BE2C (cell line): ENCODE measurements at regions not wholly inside any gene's neighbourhood (a gene's known extent, or its start where the extent isn't known, plus 50 kb on each side); places are given as distances from the start of the nearest gene placed in this dataset.

Experiments
- DNase-seq: peaks from one replicate; pipeline ENCODE4 v3.0.0-alpha.2; 2020
- H3K27me3 ChIP-seq: fragments of 250-450 bp; sonication (Bioruptor Pico); 2 replicates; pipeline ENCODE4 v1.5.1; 2020; ENCODE audit warnings: mild to moderate bottlenecking
- H3K36me3 ChIP-seq: fragments of 250-450 bp; sonication (Bioruptor Pico); 2 replicates; pipeline ENCODE4 v1.5.1; 2020; ENCODE audit warnings: mild to moderate bottlenecking
- H3K4me1 ChIP-seq: fragments of 250-450 bp; sonication (Bioruptor Pico); 2 replicates; pipeline ENCODE4 v1.5.1; 2020
- H3K4me3 ChIP-seq: 2 replicates; pipeline ENCODE4 v1.5.1; 2011; ENCODE audit warnings: low read depth, low read length
- H3K9me3 ChIP-seq: fragments of 250-450 bp; sonication (Bioruptor Pico); 2 replicates; pipeline ENCODE4 v1.5.1; 2020
- TF ChIP-seq, protein P1 (sequence below): IDR thresholded peaks from 2 replicates; pipeline ENCODE4 v1.5.1; 2012; ENCODE audit warnings: mild to moderate bottlenecking, low read depth, low read length

DNA sequence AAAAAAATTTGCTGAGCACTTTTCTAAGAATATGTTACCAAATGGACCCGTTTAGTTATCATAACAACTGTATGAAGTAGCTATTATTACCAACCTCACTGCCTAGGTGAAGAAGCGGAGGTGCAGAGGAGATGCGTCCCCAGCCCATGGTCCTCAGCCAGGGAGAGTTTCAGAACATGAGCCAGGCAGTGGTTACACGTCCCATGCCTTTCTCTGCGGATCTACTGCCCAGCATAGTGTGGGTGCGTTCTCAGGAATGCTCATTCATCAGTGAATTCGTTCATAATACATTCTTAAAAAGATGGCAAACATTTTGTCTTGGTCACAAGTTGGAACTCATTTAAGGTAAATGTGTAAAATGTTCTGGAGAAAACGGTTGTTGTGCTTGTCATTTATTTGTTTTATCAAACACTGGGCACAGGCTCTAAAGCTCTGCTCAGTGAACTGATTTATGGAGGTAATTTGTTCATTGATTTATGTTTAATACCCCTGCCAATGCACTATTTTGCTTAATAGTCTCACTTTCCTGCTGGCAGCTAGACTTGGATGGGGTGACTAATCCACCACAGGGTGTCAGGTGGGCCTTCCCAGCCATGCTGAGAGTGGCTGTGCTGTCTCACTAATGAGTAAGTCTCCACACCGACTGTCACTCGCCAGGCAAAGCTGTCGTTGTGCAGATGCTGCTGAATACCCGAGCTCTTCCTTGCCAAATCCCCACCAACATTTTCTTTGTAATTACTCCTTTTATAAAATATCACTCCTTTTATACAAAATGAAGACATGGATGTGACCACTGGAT lies 248.8 kb downstream of the TENT4A start:
- no peak for DNase-seq
- no peaks in the 10 kb centered on the region for H3K9me3 ChIP-seq
- no peaks in the 10 kb centered on the region for H3K4me1 ChIP-seq
- H3K4me3 ChIP-seq, result no peak overlapping the region
- TF ChIP-seq, protein P1, sequence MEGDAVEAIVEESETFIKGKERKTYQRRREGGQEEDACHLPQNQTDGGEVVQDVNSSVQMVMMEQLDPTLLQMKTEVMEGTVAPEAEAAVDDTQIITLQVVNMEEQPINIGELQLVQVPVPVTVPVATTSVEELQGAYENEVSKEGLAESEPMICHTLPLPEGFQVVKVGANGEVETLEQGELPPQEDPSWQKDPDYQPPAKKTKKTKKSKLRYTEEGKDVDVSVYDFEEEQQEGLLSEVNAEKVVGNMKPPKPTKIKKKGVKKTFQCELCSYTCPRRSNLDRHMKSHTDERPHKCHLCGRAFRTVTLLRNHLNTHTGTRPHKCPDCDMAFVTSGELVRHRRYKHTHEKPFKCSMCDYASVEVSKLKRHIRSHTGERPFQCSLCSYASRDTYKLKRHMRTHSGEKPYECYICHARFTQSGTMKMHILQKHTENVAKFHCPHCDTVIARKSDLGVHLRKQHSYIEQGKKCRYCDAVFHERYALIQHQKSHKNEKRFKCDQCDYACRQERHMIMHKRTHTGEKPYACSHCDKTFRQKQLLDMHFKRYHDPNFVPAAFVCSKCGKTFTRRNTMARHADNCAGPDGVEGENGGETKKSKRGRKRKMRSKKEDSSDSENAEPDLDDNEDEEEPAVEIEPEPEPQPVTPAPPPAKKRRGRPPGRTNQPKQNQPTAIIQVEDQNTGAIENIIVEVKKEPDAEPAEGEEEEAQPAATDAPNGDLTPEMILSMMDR, result no peak
- no peaks in the 10 kb centered on the region for H3K36me3 ChIP-seq
- H3K27me3 ChIP-seq, result no peaks in the 10 kb centered on the region

DNA sequence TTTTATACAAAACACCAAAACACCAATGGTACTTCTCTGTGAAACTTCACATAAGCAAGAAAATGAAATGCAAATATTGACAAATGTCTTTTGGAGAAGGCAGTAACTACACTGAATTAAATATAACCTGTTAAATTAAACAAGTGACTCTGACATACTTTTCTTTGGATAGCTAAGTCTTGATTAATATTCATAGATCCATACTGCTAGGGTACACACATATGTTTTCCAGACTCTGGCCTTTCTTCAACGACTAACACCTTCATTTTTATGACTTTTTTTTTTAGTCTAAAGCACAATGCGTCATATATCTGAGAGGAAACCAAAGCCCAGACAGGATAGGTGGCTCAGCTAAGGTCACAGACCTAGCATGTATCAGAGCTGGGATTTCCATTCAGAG lies 263.7 kb downstream of the TENT4A start:
- TF ChIP-seq, protein P1, result no peak
- no peak overlapping the region for H3K4me3 ChIP-seq
- no peaks in the 10 kb centered on the region for H3K27me3 ChIP-seq
- DNase-seq, result no peak
- no peaks in the 10 kb centered on the region for H3K36me3 ChIP-seq
- no peaks in the 10 kb centered on the region for H3K4me1 ChIP-seq
- H3K9me3 ChIP-seq, result no peaks in the 10 kb centered on the region

DNA sequence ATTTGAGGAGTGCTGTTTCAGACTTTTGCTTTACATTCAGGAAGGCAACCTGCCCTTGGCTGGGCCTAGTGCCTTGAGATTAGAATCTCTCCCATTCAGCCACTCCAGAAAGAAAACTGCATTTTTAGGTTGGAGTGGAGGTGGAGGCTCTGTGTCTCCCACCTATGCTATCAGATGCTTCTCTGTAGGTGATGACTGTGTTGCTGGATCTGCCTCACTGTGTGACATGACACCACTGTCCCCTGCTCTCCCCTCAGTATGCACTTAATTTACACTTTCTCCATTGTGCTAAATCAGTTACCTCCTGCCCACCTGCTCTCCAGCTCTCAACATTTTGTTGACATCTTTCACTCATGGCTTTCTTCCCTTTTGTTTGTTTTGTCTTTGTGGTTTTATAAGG lies 265.8 kb downstream of the TENT4A start:
- DNase-seq, result no peak
- Histone ChIP-seq H3K27me3 (no peaks in the 10 kb centered on the region), H3K4me3 (no peak overlapping the region), H3K4me1 (no peaks in the 10 kb centered on the region), H3K9me3 (no peaks in the 10 kb centered on the region), H3K36me3 (no peaks in the 10 kb centered on the region)
- TF ChIP-seq, protein P1, result no peak

DNA sequence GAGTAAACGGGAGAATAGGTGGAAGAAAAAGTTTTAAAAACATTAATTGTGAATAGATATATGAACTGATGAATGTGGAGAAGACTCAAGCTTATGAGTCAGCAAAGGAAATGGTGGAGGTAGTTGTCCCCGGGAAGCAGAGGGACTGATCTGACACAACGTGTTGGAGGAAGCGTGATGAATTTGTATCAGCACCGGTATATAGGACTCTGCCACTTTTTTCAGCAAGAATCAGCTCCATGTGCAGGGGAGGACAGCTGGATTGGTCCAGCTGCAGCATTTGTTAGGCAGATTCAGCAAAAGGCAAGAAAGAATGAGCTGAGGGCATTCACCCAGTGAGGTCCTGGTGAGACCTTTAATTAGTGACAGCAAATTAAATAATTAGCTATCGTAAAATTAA lies 276.0 kb downstream of the TENT4A start:
- H3K4me1 ChIP-seq, result no peaks in the 10 kb centered on the region
- no peak overlapping the region for H3K4me3 ChIP-seq
- no peak for DNase-seq
- TF ChIP-seq, protein P1, result no peak
- H3K36me3 ChIP-seq, result no peaks in the 10 kb centered on the region
- no peaks in the 10 kb centered on the region for H3K27me3 ChIP-seq
- H3K9me3 ChIP-seq, result no peaks in the 10 kb centered on the region

DNA sequence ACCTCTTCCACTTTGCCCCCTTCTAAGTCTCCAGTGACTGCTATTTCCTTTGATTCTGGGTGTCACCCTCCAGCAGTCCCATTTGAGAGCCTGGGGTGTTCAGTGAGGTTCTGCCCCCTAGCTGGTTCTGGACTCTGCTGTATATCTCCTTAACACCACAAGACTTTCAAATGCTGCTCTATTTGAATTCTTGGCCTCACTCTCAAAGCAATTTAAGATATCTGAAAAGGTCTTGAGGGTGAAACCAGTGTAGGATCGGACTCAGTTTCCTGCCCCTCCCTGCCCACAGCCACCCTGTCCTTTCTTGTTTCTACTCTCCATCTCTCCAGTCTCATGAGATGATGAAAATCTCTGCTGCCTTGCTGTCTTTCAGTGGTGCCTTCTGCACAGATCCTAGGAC lies 280.9 kb downstream of the TENT4A start:
- Histone ChIP-seq H3K27me3 (no peaks in the 10 kb centered on the region), H3K4me1 (no peaks in the 10 kb centered on the region), H3K36me3 (no peaks in the 10 kb centered on the region), H3K9me3 (no peaks in the 10 kb centered on the region), H3K4me3 (no peak overlapping the region)
- DNase-seq, result no peak
- TF ChIP-seq, protein P1, result no peak

DNA sequence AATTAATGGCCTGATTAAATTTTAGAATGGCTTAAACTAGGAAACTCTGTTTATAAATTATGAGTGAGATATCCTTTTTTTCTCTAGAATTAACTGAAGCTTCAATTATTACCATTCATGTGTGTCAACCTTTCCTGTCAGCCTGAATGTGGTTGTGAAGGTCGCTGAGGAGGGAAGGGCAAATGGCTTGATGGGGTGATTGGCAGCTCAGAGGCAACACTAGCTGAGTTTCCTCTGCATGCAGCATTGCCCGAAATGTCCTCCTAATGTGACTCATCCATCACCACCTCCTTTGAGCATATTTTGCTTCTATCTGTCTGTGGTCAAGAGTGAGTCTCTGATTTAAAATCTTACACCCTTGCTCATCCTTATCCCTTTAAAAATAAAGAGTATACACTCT lies 281.9 kb downstream of the TENT4A start:
- H3K4me1 ChIP-seq, result no peaks in the 10 kb centered on the region
- H3K36me3 ChIP-seq, result no peaks in the 10 kb centered on the region
- DNase-seq, result no peak
- TF ChIP-seq, protein P1, result no peak
- H3K4me3 ChIP-seq, result no peak overlapping the region
- no peaks in the 10 kb centered on the region for H3K9me3 ChIP-seq
- H3K27me3 ChIP-seq, result no peaks in the 10 kb centered on the region
